ENCODE measurements at regions not wholly inside any gene's neighbourhood (a gene's known extent, or its start where the extent isn't known, plus 50 kb on each side); places are given as distances from the start of the nearest gene placed in this dataset.
"Not testable (repeated sequence)": the region's sequence is repeated elsewhere in the genome, so short reads cannot be mapped to it uniquely, and the experiment has no call there.

GRCh38 chr1:242900558-242900957 lies 354.5 kb downstream of the CEP170 start:
- DNase-seq = not testable (repeated sequence)

DNA sequence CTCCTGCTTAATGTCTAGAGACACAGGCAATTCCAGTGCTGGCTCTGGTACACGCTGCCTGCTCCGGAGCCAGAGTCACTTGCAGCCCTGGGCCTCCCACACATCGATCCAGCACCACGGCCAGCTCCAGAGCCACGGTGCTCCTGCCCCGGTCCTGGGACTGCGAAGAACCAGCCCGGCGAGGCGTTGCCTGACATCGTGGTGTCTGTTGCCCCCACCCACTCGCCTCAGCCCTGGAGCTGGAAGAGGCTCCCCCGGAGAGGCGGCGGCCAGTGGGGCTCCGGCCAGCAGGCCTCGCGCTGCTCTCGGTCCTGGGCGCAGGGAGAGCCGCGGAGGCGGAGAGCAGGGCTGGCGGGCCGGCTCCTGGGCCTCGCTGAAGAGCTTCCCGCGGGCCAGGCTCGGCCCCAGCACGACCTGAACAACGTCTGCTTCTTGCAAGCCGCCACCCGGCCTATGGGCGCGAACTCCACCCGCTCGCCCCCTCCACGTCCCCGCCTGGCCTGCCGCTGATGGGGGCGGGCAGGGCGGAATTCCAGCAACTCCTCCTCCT lies 364.8 kb downstream of the CEP170 start:
- no peak for DNase-seq

GRCh38 chr1:242886137-242886536 lies 361.6 kb upstream of the PLD5 start:
- no peak for DNase-seq

GRCh38 chr1:242880022-242880421 lies 355.5 kb upstream of the PLD5 start:
- not testable (repeated sequence) for DNase-seq

DNA sequence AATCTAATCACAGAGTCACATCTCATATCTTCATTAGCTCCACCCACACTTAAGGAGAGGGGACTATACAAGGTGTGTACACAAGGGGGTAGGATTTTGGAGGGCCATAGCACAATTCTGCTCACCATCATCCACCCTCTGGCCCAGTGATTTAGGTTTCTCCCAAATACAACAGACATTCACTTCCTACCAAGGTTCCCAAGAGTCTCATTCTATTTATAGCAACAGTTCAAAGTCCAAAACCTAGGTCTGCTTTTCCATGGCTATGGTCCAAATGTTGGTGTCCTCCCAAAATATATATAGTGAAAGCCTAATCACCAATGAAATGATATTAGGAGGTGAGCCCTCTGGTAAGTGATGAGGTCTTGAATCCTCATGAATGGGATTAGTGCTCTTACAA lies 353.2 kb upstream of the PLD5 start:
- DNase-seq = no peak

DNA sequence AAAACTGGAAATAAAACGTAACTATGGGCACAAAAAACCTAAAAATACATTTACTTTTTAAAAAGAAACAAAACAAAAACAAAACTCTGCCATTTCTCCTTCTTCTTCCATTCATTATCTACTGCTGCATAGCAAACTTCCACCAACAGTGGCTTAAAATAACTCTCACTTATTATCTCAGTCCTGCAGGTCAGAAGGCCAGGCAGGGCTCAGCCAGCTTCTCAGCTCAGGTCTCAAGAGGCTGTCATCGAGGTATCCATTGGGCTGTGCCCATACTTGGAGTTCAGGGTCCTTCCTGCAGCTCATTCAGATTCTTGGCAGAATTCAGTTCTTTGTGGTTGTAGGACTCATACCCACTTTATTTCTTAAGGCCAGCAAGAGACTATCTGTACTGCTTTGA lies 352.7 kb upstream of the PLD5 start:
- no peak for DNase-seq

DNA sequence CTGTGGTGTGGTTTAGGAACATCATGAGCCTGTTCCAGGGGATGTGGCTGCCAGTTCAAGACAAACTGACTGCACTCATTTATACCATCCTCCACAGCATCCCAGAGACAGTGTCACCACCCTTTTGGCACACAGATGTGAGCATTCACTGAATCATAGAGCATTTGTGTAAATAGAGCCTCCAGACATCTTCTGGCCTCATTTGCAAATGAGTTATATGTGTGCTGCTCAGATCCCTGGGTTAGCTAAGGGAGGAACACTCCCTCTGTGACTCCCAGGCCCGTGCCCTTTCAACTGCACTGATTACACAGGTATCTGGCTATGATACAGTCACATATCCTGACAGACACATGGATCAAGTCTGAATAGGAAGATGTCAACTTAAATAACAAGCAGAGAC lies 351.5 kb upstream of the PLD5 start:
- no peak for DNase-seq

DNA sequence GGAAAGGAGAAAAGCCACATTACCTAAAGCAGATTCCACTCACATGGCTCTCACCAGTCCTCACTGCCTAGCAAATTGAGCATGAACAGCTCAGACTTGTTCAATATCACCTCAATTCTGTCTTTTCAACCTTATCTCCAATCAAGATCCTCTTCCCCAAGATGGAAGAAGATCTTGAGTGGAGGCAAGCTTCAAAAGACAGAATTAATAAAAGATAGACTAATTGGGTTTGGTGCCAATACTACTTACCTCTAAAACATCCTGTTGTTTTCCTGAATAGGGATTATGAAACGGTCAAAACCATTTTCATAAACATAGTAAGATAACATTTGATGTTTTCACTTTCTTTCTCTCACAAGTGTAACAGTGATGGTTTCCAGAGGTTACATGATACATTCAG lies 349.2 kb upstream of the PLD5 start:
- DNase-seq = no peak

DNA sequence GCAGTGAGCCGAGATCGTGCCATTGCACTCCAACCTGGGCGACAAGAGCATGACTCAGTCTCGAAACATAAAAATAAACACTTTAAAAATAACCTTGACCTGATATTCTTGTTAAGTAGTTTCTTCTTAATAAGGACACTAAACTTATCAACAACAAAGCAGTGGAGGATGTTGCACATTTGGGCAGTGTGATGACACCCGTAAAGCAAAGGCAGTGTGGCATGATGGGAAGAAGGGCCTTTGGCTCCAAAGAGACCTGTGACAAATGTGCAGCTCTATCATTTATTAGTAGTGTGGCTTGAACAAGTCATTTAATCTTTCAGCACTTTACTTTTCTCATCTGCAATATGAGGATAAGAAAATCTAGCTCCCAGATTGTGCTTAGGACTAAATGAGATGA lies 348.0 kb upstream of the PLD5 start:
- no peak for DNase-seq

GRCh38 chr1:242871471-242872030 lies 347.1 kb upstream of the PLD5 start:
- DNase-seq = no peak

DNA sequence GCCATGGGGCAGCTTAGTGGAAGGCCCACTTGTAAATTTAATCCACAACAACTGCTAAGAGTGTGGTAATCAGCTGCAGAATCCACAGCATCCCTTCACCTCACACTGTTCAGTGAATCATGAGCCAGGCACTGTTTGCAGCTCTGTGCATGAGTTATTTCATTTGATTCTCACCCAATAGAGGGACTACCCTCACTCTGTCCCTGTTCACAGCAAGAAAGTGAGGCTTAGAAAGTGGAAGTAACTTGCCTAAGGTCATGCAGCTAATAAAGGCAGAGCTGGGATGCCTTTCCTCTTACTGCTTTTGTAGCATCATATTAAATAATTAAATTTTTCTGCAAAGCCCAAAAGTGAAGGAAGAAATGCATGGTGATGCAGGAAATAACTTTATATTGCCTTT lies 346.5 kb upstream of the PLD5 start:
- no peak for DNase-seq

DNA sequence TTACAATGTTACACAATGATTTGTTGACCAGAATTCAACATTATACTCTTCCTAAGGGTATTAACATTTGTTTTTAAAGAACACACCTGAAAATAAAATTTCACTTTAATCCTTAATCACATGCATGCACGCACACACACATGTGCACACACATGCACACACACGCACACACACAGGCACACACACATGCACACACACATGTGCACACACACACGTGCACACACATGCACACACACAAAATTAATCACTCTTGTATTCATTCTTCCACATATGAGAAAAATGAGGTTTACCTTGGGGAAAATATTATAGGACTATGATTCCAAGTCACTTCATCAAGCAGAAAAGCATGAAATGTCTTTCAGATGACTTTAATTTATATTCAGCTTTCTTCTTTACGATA lies 331.8 kb upstream of the PLD5 start:
- DNase-seq = no peak

DNA sequence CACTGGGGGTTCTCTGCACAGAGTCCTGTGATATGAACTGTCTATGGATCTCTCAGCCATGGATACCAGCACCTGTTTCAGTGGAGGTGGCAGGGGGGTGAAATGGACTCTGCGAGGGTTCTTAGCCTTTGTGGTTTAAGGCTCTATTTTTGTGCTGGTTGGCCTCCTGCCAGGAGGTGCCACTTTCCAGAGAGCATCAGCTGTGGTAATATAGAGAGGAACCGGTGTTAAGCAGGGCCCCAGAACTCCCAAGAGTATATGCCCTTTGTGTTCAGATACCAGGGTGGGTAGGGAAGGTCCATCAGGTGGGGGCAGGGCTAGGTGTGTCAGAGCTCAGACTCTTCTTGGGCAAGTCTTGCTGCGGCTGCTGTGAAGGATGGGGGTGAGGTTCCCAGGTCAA lies 330.0 kb upstream of the PLD5 start:
- DNase-seq = no peak

- DNase-seq = no peak
Measured at GRCh38 chr1:242847390-242847993, 323.0 kb upstream of the PLD5 start.

- DNase-seq = no peak
Measured at GRCh38 chr1:242842094-242842493, 317.6 kb upstream of the PLD5 start.

DNA sequence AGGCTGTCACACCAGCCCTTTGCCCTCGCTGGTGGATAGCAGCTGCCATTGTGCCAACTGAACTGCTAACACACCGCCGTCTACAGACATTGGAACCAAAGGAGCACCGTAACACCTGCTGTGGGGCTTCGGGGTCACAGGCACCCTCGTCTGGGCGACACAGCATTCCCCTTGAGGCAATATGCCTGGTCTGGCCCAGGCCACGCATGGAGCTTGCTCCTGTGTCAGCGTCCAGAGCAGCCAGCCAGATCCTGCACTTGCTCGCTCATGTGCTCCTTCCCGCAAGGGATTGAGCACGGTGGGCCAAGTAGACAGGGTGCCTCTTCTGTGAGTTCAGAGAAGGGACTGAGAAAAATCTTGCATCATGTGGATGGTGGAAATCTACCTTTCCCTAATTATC lies 314.6 kb upstream of the PLD5 start:
- no peak for DNase-seq

- DNase-seq = no peak
Measured at GRCh38 chr1:242836423-242836822, 311.9 kb upstream of the PLD5 start.

DNA sequence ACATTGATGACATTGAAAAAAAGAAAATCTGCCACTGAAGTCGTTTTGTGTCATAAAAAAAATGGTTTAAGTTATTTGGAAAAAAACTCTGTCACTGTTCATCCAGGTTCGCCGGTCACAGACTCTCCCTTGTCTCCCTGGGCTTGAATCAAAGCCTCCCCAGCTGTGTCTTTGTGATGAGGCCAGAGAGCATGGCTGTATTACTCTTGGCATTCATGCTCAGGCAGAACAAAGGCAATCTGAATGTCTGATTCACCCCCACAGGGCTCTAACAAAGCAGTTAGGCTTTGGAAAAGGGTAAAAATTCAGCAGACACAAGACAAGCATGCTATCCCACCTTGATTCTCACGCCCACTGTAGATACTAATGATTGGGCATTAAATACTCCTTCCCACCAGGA lies 304.3 kb upstream of the PLD5 start:
- DNase-seq = no peak

DNA sequence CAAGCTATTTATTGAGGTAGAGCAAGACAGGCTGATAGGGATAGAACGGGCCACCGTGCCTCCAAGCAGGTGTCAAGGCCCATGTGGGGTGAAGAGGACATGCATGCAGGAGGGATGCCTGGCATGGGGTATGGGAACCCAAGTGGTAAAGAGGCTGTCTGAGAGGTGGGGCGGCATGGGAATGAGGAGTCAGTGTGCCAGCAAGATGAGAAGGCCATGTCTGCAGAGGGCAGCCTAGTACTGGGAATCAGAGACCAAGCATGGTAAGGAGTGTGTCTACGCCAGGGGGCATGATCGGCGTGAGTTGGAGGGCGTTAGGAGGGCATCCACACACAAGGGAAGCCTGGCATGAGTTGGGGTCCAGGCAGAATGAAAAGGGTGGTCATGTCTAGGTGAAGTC lies 303.7 kb upstream of the PLD5 start:
- no peak for DNase-seq

DNA sequence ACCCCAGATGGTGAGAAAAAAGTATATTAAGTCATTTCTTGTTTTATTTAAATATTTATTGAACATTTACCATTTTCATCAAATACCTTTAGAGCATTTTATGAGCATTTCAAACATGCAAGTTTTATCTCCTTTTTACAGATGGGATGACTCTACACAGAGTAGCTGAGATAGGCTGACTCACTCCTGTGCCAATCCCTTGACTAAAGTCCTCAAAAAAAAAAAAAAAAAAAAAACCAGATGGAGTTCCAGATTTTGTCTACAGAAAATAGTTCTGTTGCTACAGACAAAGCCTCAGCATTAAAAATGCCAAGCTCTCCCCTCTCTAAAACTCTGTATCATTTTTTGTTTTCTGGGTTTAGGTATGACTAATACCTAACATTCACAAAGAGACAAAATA lies 303.0 kb upstream of the PLD5 start:
- no peak for DNase-seq

DNA sequence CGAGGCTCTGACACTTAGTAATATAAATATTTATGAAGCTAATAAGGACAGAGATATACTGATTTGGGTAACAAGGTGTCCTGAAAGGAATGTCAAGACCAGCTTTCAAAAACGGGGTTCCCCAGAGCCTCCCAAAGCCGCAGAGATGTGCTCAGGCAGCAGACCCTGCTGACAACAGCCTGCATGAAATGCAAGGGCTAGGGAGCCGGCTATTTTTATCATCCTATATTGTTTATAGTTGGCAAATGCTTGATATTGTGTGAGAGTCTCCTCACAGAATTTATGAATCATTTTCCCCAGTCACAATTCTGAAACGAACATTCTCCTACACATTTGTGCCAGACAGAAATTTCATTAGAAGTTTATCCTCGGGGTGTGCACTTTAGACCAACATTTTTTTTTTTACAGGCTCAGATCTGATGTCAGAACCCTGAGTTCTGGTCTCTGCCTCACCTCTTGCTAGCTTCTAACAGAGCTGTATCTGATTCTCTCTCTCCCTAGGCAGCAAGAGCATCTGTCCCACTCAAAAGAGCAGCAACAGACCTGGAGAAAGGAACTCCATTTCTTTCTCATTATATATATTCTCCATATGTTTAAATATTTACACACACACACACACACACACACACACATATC lies 302.3 kb upstream of the PLD5 start:
- no peak for DNase-seq

- DNase-seq = no peak
Measured at GRCh38 chr1:242824435-242824834, 299.9 kb upstream of the PLD5 start.

- DNase-seq = no peak
Measured at GRCh38 chr1:242813490-242814091, 289.1 kb upstream of the PLD5 start.

Data from CD4-positive, alpha-beta T cell treated with Interleukin-10 for 1 hour (primary cell).